Left ventricle myocardium inferior (tissue), 1 donor: ENCODE measurements at regions not wholly inside any gene's neighbourhood (a gene's known extent, or its start where the extent isn't known, plus 50 kb on each side); places are given as distances from the start of the nearest gene placed in this dataset.

Experiments
- DNase-seq: peaks from one replicate; pipeline ENCODE4 v3.0.0-alpha.2; 2020
- H3K27ac ChIP-seq: fragments of 200-600 bp; replicated peaks from 2 replicates; pipeline ENCODE4 v1.8.0; 2021
- H3K27me3 ChIP-seq: fragments of 200-600 bp; 2 replicates; pipeline ENCODE4 v1.8.0; 2021; ENCODE audit warnings: low read depth
- H3K36me3 ChIP-seq: fragments of 200-600 bp; 2 replicates; pipeline ENCODE4 v1.8.0; 2021
- H3K4me1 ChIP-seq: fragments of 200-600 bp; 2 replicates; pipeline ENCODE4 v1.8.0; 2021
- H3K4me3 ChIP-seq: fragments of 200-600 bp; 2 replicates; pipeline ENCODE4 v1.8.0; 2021; ENCODE audit warnings: mild to moderate bottlenecking, moderate library complexity
- H3K9me3 ChIP-seq: fragments of 200-600 bp; replicated peaks from 2 replicates; pipeline ENCODE4 v1.8.0; 2021
- intact Hi-C: fragments of 100-400 bp; cut with micrococcal nuclease; formaldehyde crosslinking; loops from one replicate; pipeline ENCODE4 v1.11.0; 2022
- TF ChIP-seq, protein P1 (sequence below): fragments of 200-600 bp; IDR thresholded peaks from 2 replicates; pipeline ENCODE4 v1.8.0; 2021; ENCODE audit warnings: antibody characterized with exemption, mild to moderate bottlenecking, borderline replicate concordance
- donor health status: DM: no; HTN: yes; CAD: no; lungs with severe emphysema.

GRCh38 chr16:85415196-85416090 is 197.7 kb upstream of the GSE1 start:
- intact Hi-C loops, result no loop called here
- no peaks in the 10 kb centered on the region for H3K36me3 ChIP-seq
- H3K27ac ChIP-seq, result peak overlapping the region; percentile 46
- H3K9me3 ChIP-seq, result no peaks in the 10 kb centered on the region
- H3K4me1 ChIP-seq, result peaks cover 14% of the 10 kb centered on the region
- no peak overlapping the region for H3K4me3 ChIP-seq
- TF ChIP-seq, protein P1, sequence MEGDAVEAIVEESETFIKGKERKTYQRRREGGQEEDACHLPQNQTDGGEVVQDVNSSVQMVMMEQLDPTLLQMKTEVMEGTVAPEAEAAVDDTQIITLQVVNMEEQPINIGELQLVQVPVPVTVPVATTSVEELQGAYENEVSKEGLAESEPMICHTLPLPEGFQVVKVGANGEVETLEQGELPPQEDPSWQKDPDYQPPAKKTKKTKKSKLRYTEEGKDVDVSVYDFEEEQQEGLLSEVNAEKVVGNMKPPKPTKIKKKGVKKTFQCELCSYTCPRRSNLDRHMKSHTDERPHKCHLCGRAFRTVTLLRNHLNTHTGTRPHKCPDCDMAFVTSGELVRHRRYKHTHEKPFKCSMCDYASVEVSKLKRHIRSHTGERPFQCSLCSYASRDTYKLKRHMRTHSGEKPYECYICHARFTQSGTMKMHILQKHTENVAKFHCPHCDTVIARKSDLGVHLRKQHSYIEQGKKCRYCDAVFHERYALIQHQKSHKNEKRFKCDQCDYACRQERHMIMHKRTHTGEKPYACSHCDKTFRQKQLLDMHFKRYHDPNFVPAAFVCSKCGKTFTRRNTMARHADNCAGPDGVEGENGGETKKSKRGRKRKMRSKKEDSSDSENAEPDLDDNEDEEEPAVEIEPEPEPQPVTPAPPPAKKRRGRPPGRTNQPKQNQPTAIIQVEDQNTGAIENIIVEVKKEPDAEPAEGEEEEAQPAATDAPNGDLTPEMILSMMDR, result no peak
- H3K27me3 ChIP-seq, result no peaks in the 10 kb centered on the region
- DNase-seq, result peak; percentile 36

- Histone ChIP-seq H3K9me3 (no peaks in the 10 kb centered on the region), H3K27ac (no peak overlapping the region), H3K4me1 (peaks cover 19% of the 10 kb centered on the region), H3K27me3 (peaks cover 5% of the 10 kb centered on the region), H3K4me3 (no peak overlapping the region), H3K36me3 (no peaks in the 10 kb centered on the region)
- DNase-seq, result peak; percentile 60
- TF ChIP-seq, protein P1, result peak; percentile 69
- intact Hi-C loops, result no loop called here
Observed at GRCh38 chr16:85416228-85417109, 196.7 kb upstream of the GSE1 start.

DNA sequence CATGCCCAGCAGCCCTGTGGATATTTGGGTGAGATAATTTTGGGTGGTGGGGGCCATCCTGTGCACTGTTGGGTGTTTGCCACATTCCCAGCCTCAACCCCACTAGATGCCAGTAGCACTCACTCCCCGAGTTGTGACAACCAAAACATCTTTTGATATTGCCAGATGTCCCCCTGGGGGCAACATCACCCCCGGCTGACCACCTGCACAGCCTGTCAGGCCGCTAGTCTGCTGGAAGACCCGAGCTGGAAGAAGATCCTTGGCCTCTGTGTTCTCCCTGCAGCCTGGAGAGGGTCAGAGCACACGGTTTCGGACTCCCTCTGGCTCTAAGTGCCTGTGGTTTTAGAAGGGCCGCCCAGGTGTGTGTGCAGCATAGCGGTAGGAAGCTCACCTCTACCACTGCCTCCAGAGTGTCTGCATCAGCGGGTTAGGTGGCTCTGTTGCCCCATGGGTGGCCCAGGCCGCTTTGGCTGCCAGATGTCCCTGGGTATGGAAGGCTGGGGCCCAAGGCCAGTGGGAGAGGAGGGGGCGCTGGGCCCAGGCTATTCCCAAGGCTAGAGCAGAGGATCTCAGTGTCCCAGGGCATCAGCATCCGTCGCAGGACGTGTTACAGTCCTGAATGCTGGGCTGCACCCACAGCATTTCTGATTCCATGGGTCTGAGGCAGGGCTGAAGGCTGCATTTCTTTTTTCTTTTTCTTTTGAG is 195.8 kb upstream of the GSE1 start:
- TF ChIP-seq, protein P1, result no peak

GRCh38 chr16:85418978-85419491 is 194.1 kb upstream of the GSE1 start:
- DNase-seq, result peak; percentile 7
- Histone ChIP-seq H3K9me3 (no peaks in the 10 kb centered on the region), H3K27me3 (peaks cover 10% of the 10 kb centered on the region), H3K4me3 (no peak overlapping the region), H3K4me1 (peaks cover 19% of the 10 kb centered on the region), H3K36me3 (no peaks in the 10 kb centered on the region), H3K27ac (no peak overlapping the region)
- intact Hi-C loops, result no loop called here
- TF ChIP-seq, protein P1, result no peak

More for the DNA sequence above, 195.8 kb upstream of the GSE1 start:
- no peak overlapping the region for H3K27ac ChIP-seq
- H3K9me3 ChIP-seq, result no peaks in the 10 kb centered on the region
- H3K36me3 ChIP-seq, result no peaks in the 10 kb centered on the region
- peak; percentile 7 for DNase-seq
- no peak overlapping the region for H3K4me3 ChIP-seq
- intact Hi-C loops, result no loop called here
- peaks cover 10% of the 10 kb centered on the region for H3K27me3 ChIP-seq
- H3K4me1 ChIP-seq, result peaks cover 19% of the 10 kb centered on the region
